Iris pigment epithelial cell (primary cell): ENCODE measurements at regions not wholly inside any gene's neighbourhood (a gene's known extent, or its start where the extent isn't known, plus 50 kb on each side); places are given as distances from the start of the nearest gene placed in this dataset.

Source experiments
- DNase-seq: peaks from one replicate; pipeline ENCODE4 v3.0.0-alpha.2; 2011; ENCODE audit warnings: low read depth

GRCh38 chr2:860259-860855 is 90.3 kb upstream of the SNTG2 start:
- no peak for DNase-seq

- no peak for DNase-seq
These were observed 92.0 kb upstream of the SNTG2 start for GRCh38 chr2:858646-859045.

GRCh38 chr2:857937-858336 is 92.7 kb upstream of the SNTG2 start:
- DNase-seq: no peak

GRCh38 chr2:857081-857480 is 93.6 kb upstream of the SNTG2 start:
- DNase-seq: no peak

- DNase-seq: no peak
These were observed 94.2 kb upstream of the SNTG2 start for GRCh38 chr2:856456-856855.

- DNase-seq: no peak
These were observed 94.6 kb upstream of the SNTG2 start for GRCh38 chr2:856041-856440.

- no peak for DNase-seq
These were observed 95.5 kb upstream of the SNTG2 start for GRCh38 chr2:855177-855576.

GRCh38 chr2:854460-854859 is 96.2 kb upstream of the SNTG2 start:
- peak; percentile 2 for DNase-seq

- no peak for DNase-seq
These were observed 97.3 kb upstream of the SNTG2 start for GRCh38 chr2:853203-853870.

GRCh38 chr2:852168-852567 is 98.5 kb upstream of the SNTG2 start:
- no peak for DNase-seq

- no peak for DNase-seq
These were observed 99.0 kb upstream of the SNTG2 start for GRCh38 chr2:851680-852079.

GRCh38 chr2:851078-851477 is 99.6 kb upstream of the SNTG2 start:
- DNase-seq: no peak

GRCh38 chr2:850429-850828 is 100.2 kb upstream of the SNTG2 start:
- no peak for DNase-seq

- DNase-seq: no peak
These were observed 102.5 kb upstream of the SNTG2 start for GRCh38 chr2:848099-848498.

- no peak for DNase-seq
These were observed 103.0 kb upstream of the SNTG2 start for GRCh38 chr2:847669-848068.

GRCh38 chr2:844715-845114 is 105.9 kb upstream of the SNTG2 start:
- no peak for DNase-seq

GRCh38 chr2:842151-842803 is 108.4 kb upstream of the SNTG2 start:
- no peak for DNase-seq

- no peak for DNase-seq
These were observed 109.6 kb upstream of the SNTG2 start for GRCh38 chr2:841036-841435.

GRCh38 chr2:834233-834632 is 116.4 kb upstream of the SNTG2 start:
- DNase-seq: no peak

- DNase-seq: no peak
These were observed 117.5 kb upstream of the SNTG2 start for GRCh38 chr2:833180-833579.

- DNase-seq: no peak
These were observed 118.0 kb upstream of the SNTG2 start for GRCh38 chr2:832635-833034.

- no peak for DNase-seq
These were observed 119.0 kb upstream of the SNTG2 start for GRCh38 chr2:831622-832021.

- no peak for DNase-seq
These were observed 119.5 kb upstream of the SNTG2 start for GRCh38 chr2:831225-831536.
